ENCODE measurements at regions not wholly inside any gene's neighbourhood (a gene's known extent, or its start where the extent isn't known, plus 50 kb on each side); places are given as distances from the start of the nearest gene placed in this dataset.

DNA sequence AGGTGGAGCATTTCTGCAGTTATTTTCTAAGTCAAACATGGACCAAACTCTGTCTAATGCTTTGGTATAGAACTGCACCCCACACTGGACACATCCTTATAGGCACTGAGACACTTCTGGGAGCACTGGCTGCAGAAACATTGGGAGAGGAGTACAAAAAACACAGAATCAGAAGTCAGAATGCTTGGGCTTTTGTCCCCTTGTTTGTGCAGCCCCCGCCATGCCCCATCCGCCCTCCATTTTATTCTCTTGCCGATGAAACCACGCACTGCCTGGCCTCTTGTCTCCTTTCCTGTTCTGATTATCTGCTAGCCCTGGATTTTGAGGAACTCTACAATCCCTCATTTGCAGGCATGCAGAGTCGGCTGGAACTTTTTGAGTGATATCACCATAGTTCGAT lies 1201.2 kb downstream of the TBC1D22A start:
- no peak for DNase-seq (ENCODE audit: low read depth in 2 of 2)

DNA sequence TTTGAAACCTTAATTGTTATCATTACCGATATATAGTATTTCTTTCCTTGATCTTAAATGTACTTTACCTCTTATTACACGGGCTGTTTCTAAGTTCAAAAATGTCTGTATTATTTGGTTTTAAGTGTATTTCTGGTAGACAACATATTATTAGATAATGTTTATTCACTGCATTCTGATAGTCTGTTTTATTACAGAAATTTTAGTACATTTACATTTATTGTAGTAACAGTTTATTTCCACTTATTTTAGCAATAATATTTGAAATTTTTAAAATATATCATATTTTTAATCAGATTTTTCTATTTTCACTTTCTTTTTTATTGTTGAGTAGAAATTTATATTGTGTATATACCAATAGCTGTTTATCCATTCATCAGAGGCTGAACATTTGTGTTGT lies 1195.2 kb downstream of the TBC1D22A start:
- DNase-seq (ENCODE audit: low read depth in 2 of 2): no peak

DNA sequence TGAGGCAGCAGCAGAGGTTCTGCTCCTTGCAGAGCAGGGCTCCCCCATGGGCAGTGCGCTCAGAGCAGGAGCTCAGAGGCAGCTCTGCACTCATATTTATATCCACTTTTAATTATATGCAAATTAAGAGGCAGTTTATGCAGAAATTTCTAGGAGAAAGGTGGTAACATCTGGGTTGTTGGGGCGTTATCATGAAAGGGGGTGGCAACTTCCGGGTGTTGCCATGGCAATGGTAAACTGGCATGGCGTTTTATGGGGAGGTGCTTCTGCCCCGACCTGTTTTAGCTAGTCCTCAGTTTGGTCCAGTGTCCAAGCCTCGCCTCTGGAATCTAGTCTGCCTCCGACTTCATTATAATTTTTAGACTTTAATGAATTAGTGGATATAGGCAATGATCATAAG lies 1191.7 kb downstream of the TBC1D22A start:
- DNase-seq (ENCODE audit: low read depth in 2 of 2): no peak

GRCh38 chr22:47944941-47945340 lies 1182.5 kb downstream of the TBC1D22A start:
- no peak for DNase-seq (ENCODE audit: low read depth in 2 of 2)

DNA sequence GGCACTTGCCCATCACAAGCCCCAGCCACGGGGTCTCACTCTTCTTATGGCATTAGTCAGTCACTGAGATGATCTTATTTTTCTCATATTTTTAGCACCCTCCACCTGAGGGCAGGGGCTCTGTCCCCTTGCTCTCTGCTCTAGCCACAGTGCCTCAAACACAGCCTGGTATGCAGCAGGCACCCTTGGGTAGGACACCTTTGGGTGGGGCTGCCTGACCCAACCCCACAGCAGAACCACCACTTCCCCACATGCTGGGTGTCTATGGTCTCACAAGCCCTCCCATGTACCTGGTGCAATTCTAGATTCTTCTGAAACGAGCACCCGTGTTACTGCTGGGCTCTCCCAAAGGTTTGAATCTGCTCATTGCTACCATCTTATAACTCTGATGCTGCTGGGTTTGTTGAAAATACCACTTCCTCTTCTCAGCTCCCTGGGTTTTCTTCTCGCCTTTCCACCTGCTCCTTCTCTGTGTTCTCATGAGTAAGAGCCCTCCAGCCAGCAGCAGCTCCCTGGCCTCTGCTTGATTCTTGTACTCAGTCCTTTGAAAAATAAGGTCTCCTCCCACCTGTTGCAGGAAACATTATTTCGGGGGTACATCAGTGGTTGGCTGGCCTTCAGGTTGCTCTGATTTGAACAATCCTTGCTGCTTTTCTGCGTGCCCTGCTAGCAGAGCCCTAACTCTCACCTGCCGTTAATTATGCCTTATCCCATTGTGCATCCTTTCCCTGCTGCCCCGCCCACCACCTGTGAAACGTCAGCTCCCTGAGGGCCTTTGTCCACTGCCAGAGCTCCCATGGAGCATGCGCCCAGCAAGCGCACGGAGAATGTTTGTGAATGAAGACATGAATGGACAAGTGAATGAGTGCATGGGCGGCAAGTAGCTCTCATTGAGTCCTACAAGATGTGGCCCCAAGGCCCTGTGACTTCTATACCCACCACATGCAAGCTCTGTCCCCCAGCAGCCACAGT lies 1181.6 kb downstream of the TBC1D22A start:
- no peak for DNase-seq (ENCODE audit: low read depth in 2 of 2)

- no peak for DNase-seq (ENCODE audit: low read depth in 2 of 2)
Measured at GRCh38 chr22:47940211-47940610, 1177.8 kb downstream of the TBC1D22A start.

- DNase-seq (ENCODE audit: low read depth in 2 of 2): no peak
Measured at GRCh38 chr22:47933891-47934290, 1171.4 kb downstream of the TBC1D22A start.

GRCh38 chr22:47933226-47933625 lies 1170.8 kb downstream of the TBC1D22A start:
- DNase-seq (ENCODE audit: low read depth in 2 of 2): no peak

GRCh38 chr22:47929646-47930185 lies 1167.3 kb downstream of the TBC1D22A start:
- DNase-seq (ENCODE audit: low read depth in 2 of 2): no peak

DNA sequence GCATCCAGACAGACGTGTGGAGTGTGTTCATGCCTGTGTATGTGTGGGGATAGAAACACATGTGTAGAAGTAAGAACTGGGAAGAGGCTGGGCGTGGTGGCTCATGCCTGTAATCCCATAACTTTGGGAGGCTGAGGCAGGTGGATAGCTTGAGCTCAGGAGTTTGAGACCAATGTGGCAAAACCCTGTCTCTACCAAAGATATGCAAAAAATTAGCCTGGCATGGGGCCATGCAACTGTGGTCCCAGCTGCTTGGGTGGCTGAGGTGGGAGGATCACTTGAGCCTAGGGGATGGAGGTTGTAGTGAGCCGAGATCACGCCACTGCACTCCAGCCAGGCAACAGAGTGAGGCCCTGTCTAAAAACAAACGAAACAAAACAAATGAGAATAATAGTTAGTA lies 1166.6 kb downstream of the TBC1D22A start:
- no peak for DNase-seq (ENCODE audit: low read depth in 2 of 2)

GRCh38 chr22:47928631-47929030 lies 1166.2 kb downstream of the TBC1D22A start:
- DNase-seq (ENCODE audit: low read depth in 2 of 2): no peak

DNA sequence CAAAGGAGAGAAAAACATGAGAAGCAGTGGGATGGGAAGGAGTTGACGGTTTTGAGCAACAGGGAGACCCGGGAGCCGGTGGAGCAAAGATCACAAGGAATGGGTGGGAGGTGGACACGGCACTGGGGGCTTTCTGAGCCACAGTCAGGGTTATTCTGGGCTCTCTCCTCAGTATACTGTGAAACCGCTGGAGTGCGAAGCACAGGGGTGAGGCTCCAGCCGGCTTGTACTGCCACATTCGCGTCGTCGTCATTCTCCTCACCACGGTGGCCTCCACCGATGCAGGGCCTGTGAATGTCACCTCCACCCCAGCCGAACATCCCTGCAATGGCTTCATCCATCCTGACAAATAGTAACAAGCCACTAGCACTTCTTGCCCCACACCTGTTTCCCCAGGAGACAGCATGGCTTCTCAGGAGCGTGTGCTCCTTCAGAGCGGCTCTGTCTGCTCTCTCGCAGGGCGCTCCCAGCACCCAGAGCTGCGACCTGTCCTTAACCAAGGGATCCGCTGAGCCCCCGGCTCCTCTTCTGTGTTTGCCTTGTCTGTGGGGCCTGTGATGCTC lies 1165.3 kb downstream of the TBC1D22A start:
- DNase-seq (ENCODE audit: low read depth in 2 of 2): no peak

- no peak for DNase-seq (ENCODE audit: low read depth in 2 of 2)
Measured at GRCh38 chr22:47923011-47923427, 1160.6 kb downstream of the TBC1D22A start.

DNA sequence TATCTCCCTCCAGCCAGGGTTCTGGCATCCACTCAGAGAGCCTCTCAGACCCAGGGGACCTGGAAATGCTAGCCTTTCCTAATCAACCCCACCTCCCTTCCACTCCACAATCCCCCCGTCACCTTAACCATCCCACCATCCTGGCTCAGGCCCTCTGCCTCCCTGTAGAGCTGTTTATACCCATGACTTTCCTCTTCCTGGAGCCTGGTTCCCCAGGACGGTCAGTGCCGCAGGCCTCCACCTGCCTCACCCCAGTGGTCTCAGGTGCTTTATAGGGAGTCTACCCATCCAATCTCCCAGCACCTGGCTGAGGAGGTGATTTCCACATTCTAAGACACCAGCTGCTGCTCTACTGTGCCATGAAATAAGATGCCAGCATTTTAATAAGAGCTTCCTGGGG lies 1159.5 kb downstream of the TBC1D22A start:
- no peak for DNase-seq (ENCODE audit: low read depth in 2 of 2)

- no peak for DNase-seq (ENCODE audit: low read depth in 2 of 2)
Measured at GRCh38 chr22:47920380-47920959, 1158.0 kb downstream of the TBC1D22A start.

GRCh38 chr22:47919893-47920292 lies 1157.4 kb downstream of the TBC1D22A start:
- DNase-seq (ENCODE audit: low read depth in 2 of 2): no peak

DNA sequence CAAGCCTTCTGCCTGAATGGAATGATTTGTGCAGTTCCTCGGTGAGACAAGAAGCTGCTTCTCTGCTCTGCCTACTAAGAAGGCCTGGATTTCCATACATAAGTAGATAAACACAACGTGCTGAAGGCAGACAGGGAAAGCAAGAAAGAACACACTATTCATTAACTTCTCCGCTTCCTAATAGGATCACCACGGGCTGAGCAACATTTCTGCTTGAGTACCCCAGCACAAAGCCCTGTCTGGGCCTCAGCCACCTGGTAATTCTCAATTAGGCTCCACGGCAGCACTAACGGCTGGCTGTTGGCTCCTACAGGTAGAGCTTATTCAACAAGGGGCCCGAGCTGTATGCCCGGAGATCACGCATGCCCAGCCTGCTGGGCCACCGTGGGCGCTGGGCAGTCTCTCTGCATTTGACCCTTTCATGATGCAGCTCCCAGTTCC lies 1156.6 kb downstream of the TBC1D22A start:
- DNase-seq (ENCODE audit: low read depth in 2 of 2): no peak

DNA sequence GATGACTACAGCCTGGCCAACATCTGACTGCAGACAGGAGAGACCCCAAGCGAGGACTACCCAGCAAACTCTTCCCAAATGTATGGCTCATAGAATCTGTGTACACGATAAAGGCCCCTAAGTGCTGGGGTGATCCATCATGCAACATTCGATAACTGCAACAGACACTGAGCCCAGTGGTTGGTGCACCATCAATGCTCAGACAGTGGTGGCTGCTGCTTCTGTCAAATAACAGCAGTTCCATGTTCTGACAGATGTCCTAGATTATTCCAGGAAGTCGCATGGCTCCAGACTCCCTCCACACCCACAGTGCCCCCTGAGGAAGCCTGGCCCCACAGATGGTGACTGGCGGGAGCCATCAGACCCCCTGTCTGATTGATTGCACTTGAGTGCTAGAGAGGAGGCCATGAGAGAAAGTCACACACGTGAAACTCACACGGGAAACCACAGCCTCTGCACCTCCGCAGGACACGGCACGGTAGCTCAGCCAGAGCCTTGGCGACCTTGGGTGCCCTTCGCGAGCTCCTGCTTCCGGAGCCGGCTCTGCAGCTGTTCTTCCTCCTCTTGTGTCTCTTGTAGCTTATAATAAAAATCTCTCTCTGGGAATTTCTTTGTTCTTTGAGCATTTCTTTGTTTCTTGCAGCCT lies 1155.9 kb downstream of the TBC1D22A start:
- DNase-seq (ENCODE audit: low read depth in 2 of 2): peak; percentile 5 to 10

GRCh38 chr22:47914481-47915097 lies 1152.1 kb downstream of the TBC1D22A start:
- DNase-seq (ENCODE audit: low read depth in 2 of 2): no peak

DNA sequence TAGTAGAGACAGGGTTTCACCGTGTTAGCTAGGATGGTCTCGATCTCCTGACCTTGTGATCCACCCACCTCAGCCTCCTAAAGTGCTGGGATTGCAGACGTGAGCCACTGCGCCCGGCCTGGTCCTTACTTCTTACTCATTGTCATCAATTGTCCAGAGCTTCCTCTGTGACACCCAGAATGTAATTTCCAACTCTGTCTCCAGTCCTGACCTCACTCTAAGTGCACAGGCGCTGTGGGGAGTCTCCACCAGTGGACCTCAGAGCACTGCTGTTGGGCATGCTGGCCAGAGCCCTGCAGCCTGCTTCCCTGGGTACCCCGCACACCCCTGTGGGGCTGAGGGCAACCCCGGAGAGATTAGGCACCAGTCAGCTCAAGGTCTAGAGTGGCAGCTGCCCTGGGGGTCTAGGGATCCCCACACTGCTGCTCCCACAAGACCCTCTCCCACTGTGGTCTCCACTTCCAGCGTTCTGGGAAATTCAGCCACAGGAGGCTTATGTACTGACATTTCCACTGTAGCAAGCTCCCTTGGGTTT lies 1140.3 kb downstream of the TBC1D22A start:
- no peak for DNase-seq (ENCODE audit: low read depth in 2 of 2)

DNA sequence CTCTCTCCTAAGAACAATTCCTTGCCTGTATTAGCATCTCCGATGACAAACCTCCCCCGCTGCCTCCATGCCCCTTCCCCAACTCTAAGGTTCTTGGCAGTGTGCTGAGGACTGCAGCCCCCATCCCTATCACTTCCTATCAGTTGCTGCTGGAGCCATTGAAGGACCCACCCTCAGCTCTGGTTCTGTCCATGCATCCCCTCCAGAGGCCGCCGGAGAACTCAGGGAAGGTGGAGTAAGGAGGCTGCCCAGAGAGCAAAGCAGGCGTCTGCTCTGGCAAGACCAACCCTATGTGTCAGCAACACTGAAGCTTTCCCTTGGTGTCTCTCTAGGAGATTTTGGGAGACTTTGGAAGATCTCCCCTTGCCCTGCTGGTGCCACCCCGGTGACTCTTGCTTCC lies 1139.5 kb downstream of the TBC1D22A start:
- DNase-seq (ENCODE audit: low read depth in 2 of 2): no peak
